Esophagus muscularis mucosa (tissue), 4 donors: ENCODE measurements at regions not wholly inside any gene's neighbourhood (a gene's known extent, or its start where the extent isn't known, plus 50 kb on each side); places are given as distances from the start of the nearest gene placed in this dataset.

Experiments
- EP300 ChIP-seq: sonication (generic); formaldehyde crosslinking; IDR thresholded peaks from one replicate; pipeline ENCODE4 v1.6.1; 2017; ENCODE audit warnings: antibody characterized with exemption
- POLR2A ChIP-seq: fragments of 450-650 bp; IDR thresholded peaks from one replicate; pipeline ENCODE4 v1.6.1; 2017; ENCODE audit warnings: antibody characterized with exemption, moderate library complexity, mild to moderate bottlenecking, low read depth
- TF ChIP-seq, protein P1 (sequence below), 3 experiments: fragments of 200-600 bp in 2 of 3; fragments of 450-650 bp in 1 of 3; sonication (generic) in 2 of 3; IDR thresholded peaks; one replicate each; pipeline ENCODE4 v1.5.1; 2017 to 2019; ENCODE audit warnings: antibody characterized with exemption in 3 of 3, mild to moderate bottlenecking in 2 of 3, moderate library complexity in 1 of 3

DNA sequence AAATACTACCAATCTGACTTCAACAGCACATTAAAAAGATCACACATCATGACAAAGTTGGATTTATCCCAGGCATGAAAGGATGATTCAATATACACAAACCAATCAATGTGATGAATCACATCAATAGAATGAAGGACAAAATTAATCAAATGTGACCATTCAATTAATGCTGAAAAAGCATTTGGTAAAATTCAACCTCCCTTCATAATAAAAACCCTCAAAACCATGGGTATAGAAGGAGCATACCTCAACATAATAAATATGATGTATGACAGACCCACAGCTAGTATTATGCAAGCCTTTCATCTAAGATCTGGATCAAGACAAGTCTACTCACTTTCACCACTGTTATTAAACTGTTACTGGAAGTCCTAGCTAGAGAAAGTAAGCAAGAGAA, 921.7 kb upstream of the RAG2 start:
- no peak for TF ChIP-seq POLR2A
- TF ChIP-seq, protein P1, sequence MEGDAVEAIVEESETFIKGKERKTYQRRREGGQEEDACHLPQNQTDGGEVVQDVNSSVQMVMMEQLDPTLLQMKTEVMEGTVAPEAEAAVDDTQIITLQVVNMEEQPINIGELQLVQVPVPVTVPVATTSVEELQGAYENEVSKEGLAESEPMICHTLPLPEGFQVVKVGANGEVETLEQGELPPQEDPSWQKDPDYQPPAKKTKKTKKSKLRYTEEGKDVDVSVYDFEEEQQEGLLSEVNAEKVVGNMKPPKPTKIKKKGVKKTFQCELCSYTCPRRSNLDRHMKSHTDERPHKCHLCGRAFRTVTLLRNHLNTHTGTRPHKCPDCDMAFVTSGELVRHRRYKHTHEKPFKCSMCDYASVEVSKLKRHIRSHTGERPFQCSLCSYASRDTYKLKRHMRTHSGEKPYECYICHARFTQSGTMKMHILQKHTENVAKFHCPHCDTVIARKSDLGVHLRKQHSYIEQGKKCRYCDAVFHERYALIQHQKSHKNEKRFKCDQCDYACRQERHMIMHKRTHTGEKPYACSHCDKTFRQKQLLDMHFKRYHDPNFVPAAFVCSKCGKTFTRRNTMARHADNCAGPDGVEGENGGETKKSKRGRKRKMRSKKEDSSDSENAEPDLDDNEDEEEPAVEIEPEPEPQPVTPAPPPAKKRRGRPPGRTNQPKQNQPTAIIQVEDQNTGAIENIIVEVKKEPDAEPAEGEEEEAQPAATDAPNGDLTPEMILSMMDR (IDR thresholded peaks at IDR 0.05) = no peak
- no peak for TF ChIP-seq EP300
